Endothelial cell of umbilical vein (primary cell): ENCODE measurements at regions not wholly inside any gene's neighbourhood (a gene's known extent, or its start where the extent isn't known, plus 50 kb on each side); places are given as distances from the start of the nearest gene placed in this dataset.

Source experiments
- EZH2 ChIP-seq: IDR thresholded peaks from 2 replicates; pipeline ENCODE4 v1.6.1; 2012; ENCODE audit warnings: borderline replicate concordance, low read depth, mild to moderate bottlenecking, moderate library complexity, low read length, inconsistent platforms; ENCODE audit not compliant: severe bottlenecking
- FOS ChIP-seq: IDR thresholded peaks from 2 replicates; pipeline ENCODE4 v1.6.1; 2011; ENCODE audit warnings: mild to moderate bottlenecking, low read length, moderate library complexity, borderline replicate concordance; ENCODE audit not compliant: insufficient read depth
- GATA2 ChIP-seq: IDR thresholded peaks from 2 replicates; pipeline ENCODE4 v1.7.0; 2011; ENCODE audit warnings: low read depth, mild to moderate bottlenecking, moderate library complexity, mixed read lengths, low read length; ENCODE audit not compliant: insufficient read length, insufficient read depth
- POLR2AphosphoS5 ChIP-seq: IDR thresholded peaks from 2 replicates; pipeline ENCODE4 v1.6.1; 2012; ENCODE audit warnings: low read depth, mild to moderate bottlenecking, control low read depth, low read length, moderate library complexity; ENCODE audit not compliant: insufficient read depth
- TF ChIP-seq, protein P1 (sequence below), 2 donors: IDR thresholded peaks; 1 replicate in 1 of 2; 2 replicates in 1 of 2; pipeline ENCODE4 v1.5.1; 2011; ENCODE audit warnings: low read length in 2 of 2, mild to moderate bottlenecking in 2 of 2, moderate library complexity in 2 of 2, control low read depth in 1 of 2, inconsistent platforms in 1 of 2, low read depth in 1 of 2; ENCODE audit not compliant: insufficient read depth in 1 of 2; ENCODE audit errors: extremely low read depth in 1 of 2

DNA sequence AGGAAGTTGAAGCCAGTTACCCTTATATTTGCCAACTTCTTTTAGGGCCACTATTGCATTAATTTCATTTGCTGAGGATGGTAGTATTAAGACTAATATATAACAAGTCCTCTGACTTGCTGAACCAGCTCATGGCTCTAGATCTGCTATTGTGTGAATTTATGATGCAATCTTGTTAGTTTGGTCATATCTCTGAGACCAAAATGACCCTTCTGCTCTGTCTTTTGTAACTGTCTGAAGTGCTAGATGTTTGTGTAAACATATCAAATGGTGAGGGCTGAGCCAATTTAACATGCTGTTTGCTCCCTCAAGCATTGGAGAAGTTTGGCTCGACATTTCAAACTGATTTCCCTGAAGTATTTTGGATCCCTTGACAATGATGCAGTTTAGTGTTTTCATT lies 106.9 kb upstream of the PTGFR start:
- TF ChIP-seq POLR2AphosphoS5 = no peak
- TF ChIP-seq FOS = no peak
- no peak for TF ChIP-seq EZH2
- no peak for TF ChIP-seq GATA2
- TF ChIP-seq, protein P1, sequence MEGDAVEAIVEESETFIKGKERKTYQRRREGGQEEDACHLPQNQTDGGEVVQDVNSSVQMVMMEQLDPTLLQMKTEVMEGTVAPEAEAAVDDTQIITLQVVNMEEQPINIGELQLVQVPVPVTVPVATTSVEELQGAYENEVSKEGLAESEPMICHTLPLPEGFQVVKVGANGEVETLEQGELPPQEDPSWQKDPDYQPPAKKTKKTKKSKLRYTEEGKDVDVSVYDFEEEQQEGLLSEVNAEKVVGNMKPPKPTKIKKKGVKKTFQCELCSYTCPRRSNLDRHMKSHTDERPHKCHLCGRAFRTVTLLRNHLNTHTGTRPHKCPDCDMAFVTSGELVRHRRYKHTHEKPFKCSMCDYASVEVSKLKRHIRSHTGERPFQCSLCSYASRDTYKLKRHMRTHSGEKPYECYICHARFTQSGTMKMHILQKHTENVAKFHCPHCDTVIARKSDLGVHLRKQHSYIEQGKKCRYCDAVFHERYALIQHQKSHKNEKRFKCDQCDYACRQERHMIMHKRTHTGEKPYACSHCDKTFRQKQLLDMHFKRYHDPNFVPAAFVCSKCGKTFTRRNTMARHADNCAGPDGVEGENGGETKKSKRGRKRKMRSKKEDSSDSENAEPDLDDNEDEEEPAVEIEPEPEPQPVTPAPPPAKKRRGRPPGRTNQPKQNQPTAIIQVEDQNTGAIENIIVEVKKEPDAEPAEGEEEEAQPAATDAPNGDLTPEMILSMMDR (IDR thresholded peaks at IDR 0.05; ENCODE audit: extremely low read depth in 1 of 2, insufficient read depth in 1 of 2, low read depth in 1 of 2, low read length in 2 of 2) = no peak
